GM12878 (cell line): ENCODE measurements at regions not wholly inside any gene's neighbourhood (a gene's known extent, or its start where the extent isn't known, plus 50 kb on each side); places are given as distances from the start of the nearest gene placed in this dataset.

ENCODE experiments used
- ATAC-seq: fragments of 200-7000 bp; cut with Tn5 transposase; 3 replicates; pipeline ENCODE4 v1.9.1; 2020; ENCODE audit warnings: mild to moderate bottlenecking, moderate library complexity
- BruUV-seq: library from RNA; stranded (reverse); fragments of 400-500 nt; replicated peaks from 2 replicates; lab custom pipeline; 2021; lab: Mats Ljungman, UMichigan
- CTCF ChIA-PET: fragments of 300-600 bp; sonication (Branson Sonifier 250); formaldehyde crosslinking; extraction: SDS; loops from one replicate; lab custom pipeline; 2021; ENCODE audit warnings: inconsistent platforms; lab: Yijun Ruan, JAX
- POLR2A ChIA-PET: fragments of 350-600 bp; formaldehyde crosslinking; extraction: SDS; loops from one replicate; lab custom pipeline; 2021; ENCODE audit warnings: inconsistent platforms; lab: Charles Lee
- RAD21 ChIA-PET: fragments of 300-600 bp; sonication (Branson Sonifier 250); formaldehyde crosslinking; loops from one replicate; lab custom pipeline; 2023; ENCODE audit warnings: antibody characterized with exemption; ENCODE audit not compliant: unreplicated experiment; lab: Charles Lee
- SMC1A ChIA-PET: fragments of 300-600 bp; sonication (Branson Sonifier 250); formaldehyde crosslinking; loops from one replicate; lab custom pipeline; 2023; ENCODE audit not compliant: unreplicated experiment, uncharacterized antibody; lab: Charles Lee
- DNase-seq: peaks from one replicate; pipeline ENCODE4 v3.0.0-alpha.2; 2011; ENCODE audit warnings: low read depth, low spot score
- FAIRE-seq: peaks from 3 replicates; lab custom pipeline; 2011; peaks lifted over from hg19 to GRCh38; lab: Jason Lieb, UNC
- H2AFZ ChIP-seq: 2 replicates; pipeline ENCODE4 v1.6.0; 2011; ENCODE audit warnings: low read depth, low read length, control low read depth; ENCODE audit not compliant: control insufficient read depth
- H3K27ac ChIP-seq: 2 replicates; pipeline ENCODE4 v1.5.1; 2011; ENCODE audit warnings: control low read depth; ENCODE audit not compliant: control insufficient read depth, insufficient read depth
- H3K27me3 ChIP-seq, 2 experiments: replicated peaks in 1 of 2; 2 replicates each; pipeline versions ENCODE4 v1.6.0 to v1.6.1; 2011; ENCODE audit warnings: low read length in 1 of 2; ENCODE audit not compliant: control insufficient read depth in 2 of 2, insufficient read depth in 2 of 2
- H3K36me3 ChIP-seq, 2 experiments: 2 replicates each; pipeline ENCODE4 v1.5.1; 2011; ENCODE audit warnings: low read length in 1 of 2; ENCODE audit not compliant: control insufficient read depth in 2 of 2, insufficient read depth in 2 of 2
- H3K4me1 ChIP-seq: 2 replicates; pipeline ENCODE4 v1.6.1; 2011; ENCODE audit warnings: mild to moderate bottlenecking, low read length, moderate library complexity, mixed read lengths; ENCODE audit not compliant: control insufficient read depth, insufficient read depth
- H3K4me2 ChIP-seq: 2 replicates; pipeline ENCODE4 v1.6.0; 2011; ENCODE audit warnings: control low read depth; ENCODE audit not compliant: control insufficient read depth, insufficient read depth
- H3K4me3 ChIP-seq: fragments of 200-600 bp; sonication (generic); 2 replicates; pipeline ENCODE4 v1.5.1; 2016
- H3K79me2 ChIP-seq: 2 replicates; pipeline ENCODE4 v1.6.0; 2011; ENCODE audit warnings: low read length; ENCODE audit not compliant: control insufficient read depth, insufficient read depth
- H3K9ac ChIP-seq: 2 replicates; pipeline ENCODE4 v1.8.0; 2011; ENCODE audit warnings: low read length, control low read depth, mixed read lengths; ENCODE audit not compliant: control insufficient read depth, insufficient read depth
- H3K9me3 ChIP-seq: replicated peaks from 3 replicates; pipeline ENCODE4 v1.5.1; 2011; ENCODE audit warnings: mild to moderate bottlenecking, low read length; ENCODE audit not compliant: control insufficient read depth, insufficient read depth
- H4K20me1 ChIP-seq: 2 replicates; pipeline ENCODE4 v1.6.0; 2011; ENCODE audit not compliant: control insufficient read depth, insufficient read depth
- BCL3 ChIP-seq: IDR thresholded peaks from 2 replicates; pipeline ENCODE4 v1.6.1; 2011; ENCODE audit warnings: borderline replicate concordance, low read depth, mild to moderate bottlenecking, moderate library complexity, low read length; ENCODE audit not compliant: insufficient read depth, poor library complexity, severe bottlenecking
- BRCA1 ChIP-seq: IDR thresholded peaks from 2 replicates; pipeline ENCODE4 v1.6.1; 2011; ENCODE audit warnings: low read depth, low read length, improper control_type of control experiment
- CBX5 ChIP-seq: sonication (generic); IDR thresholded peaks from 2 replicates; pipeline ENCODE4 v1.6.1; 2016; ENCODE audit warnings: low read depth, moderate library complexity, mild to moderate bottlenecking, inconsistent platforms
- IKZF2 ChIP-seq, 2 experiments: fragments of 450-650 bp; IDR thresholded peaks; 2 replicates each; pipeline ENCODE4 v1.6.1; 2017; ENCODE audit warnings: mild to moderate bottlenecking in 2 of 2, moderate library complexity in 2 of 2
- MEF2B ChIP-seq: fragments of 450-650 bp; IDR thresholded peaks from 2 replicates; pipeline ENCODE4 v1.6.1; 2018; ENCODE audit warnings: mild to moderate bottlenecking, moderate library complexity; ENCODE audit not compliant: partially characterized antibody, poor library complexity, severe bottlenecking
- PML ChIP-seq: IDR thresholded peaks from 2 replicates; pipeline ENCODE4 v1.6.1; 2012; ENCODE audit warnings: low read length, inconsistent platforms
- POLR2AphosphoS5 ChIP-seq: IDR thresholded peaks from 2 replicates; pipeline ENCODE4 v1.6.1; 2011; ENCODE audit warnings: mild to moderate bottlenecking, low read length, inconsistent platforms
- RAD21 ChIP-seq: IDR thresholded peaks from 2 replicates; pipeline ENCODE4 v1.6.1; 2011; ENCODE audit warnings: mild to moderate bottlenecking, low read depth, low read length, moderate library complexity; ENCODE audit not compliant: insufficient read depth
- SIN3A ChIP-seq: IDR thresholded peaks from 2 replicates; pipeline ENCODE4 v1.6.1; 2012; ENCODE audit warnings: low read depth, low read length, improper control_type of control experiment
- SRF ChIP-seq, 2 experiments: IDR thresholded peaks; 2 replicates each; pipeline ENCODE4 v1.6.1; 2011; ENCODE audit warnings: low read depth in 2 of 2, low read length in 2 of 2, mild to moderate bottlenecking in 1 of 2, moderate library complexity in 1 of 2
- STAT3 ChIP-seq: IDR thresholded peaks from 2 replicates; pipeline ENCODE4 v1.6.1; 2011; ENCODE audit warnings: low read depth, low read length, improper control_type of control experiment
- TCF3 ChIP-seq: IDR thresholded peaks from 2 replicates; pipeline ENCODE4 v1.6.1; 2012; ENCODE audit warnings: low read depth, mild to moderate bottlenecking, low read length, borderline replicate concordance; ENCODE audit not compliant: insufficient read depth
- WRNIP1 ChIP-seq: IDR thresholded peaks from 2 replicates; pipeline ENCODE4 v1.6.1; 2011; ENCODE audit warnings: low read depth, low read length, improper control_type of control experiment, borderline replicate concordance
- ZBED1 ChIP-seq: IDR thresholded peaks from 2 replicates; pipeline ENCODE4 v1.6.1; 2016; ENCODE audit warnings: borderline replicate concordance
- ZNF217 ChIP-seq: fragments of 450-650 bp; IDR thresholded peaks from 2 replicates; pipeline ENCODE4 v1.6.1; 2017; ENCODE audit warnings: antibody characterized with exemption, mild to moderate bottlenecking
- WGBS: methylation state at CpG from one replicate; pipeline ENCODE4 v1.1.6; 2016; ENCODE audit warnings: low lambda C conversion rate; ENCODE audit not compliant: insufficient replicate concordance, insufficient coverage; ENCODE audit errors: missing lambda C conversion rate; 5-methylcytosine and 5-hydroxymethylcytosine counted together
- in situ Hi-C: fragments of 300-500 bp; cut with MboI; formaldehyde crosslinking; loops from 9 replicates; pipeline ENCODE4 v1.14.3; 2018; ENCODE audit warnings: mixed read lengths
- intact Hi-C: fragments of 100-400 bp; cut with micrococcal nuclease; formaldehyde crosslinking; loops from one replicate; pipeline ENCODE4 v1.14.2; 2022; ENCODE audit not compliant: unreplicated experiment
- TF ChIP-seq, protein P1 (sequence below): IDR thresholded peaks from 2 replicates; pipeline ENCODE4 v1.6.1; 2012; ENCODE audit warnings: mild to moderate bottlenecking, low read depth, low read length
- TF ChIP-seq, protein P2 (sequence below): fragments of 450-650 bp; IDR thresholded peaks from 2 replicates; pipeline ENCODE4 v1.6.1; 2017; ENCODE audit warnings: mild to moderate bottlenecking, moderate library complexity

DNA sequence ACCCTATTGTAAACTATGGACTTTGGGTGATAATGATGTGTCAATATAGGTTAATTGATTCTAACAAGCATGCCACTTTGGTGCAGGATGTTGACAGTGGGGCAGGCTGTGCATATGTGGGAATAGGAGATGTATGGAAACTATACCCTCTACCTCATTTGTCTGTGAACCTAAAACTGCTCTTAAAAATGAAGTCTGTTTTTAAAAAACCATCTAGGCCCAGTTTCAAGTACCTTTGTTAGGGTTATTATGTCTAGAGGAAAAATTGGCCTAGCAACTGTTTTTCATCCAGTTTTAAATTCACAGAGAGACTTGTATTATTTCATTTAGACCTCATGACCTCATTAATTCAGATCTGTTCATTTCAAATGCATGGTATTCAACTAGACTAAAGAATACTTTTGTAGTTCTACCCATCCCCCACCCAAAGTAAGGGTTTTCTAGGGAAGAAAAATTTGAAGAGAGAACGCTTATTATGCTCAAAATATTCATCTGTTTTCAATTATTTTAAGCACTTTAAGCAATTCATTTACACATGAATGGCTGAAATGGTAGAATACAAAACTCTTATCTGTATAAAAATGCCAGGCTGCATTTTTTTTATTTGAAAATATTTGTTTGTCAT is 1781.9 kb upstream of the MIR17HG start:
- WGBS, result 0% methylated on average over 1 of the region's 1 CpG
- H3K9me3 ChIP-seq, result no peaks in the 10 kb centered on the region
- ChIA-PET SMC1A (no interaction called here), POLR2A (no interaction called here), RAD21 (no interaction called here), CTCF (no interaction called here)
- no peak for FAIRE-seq
- no peak for ATAC-seq
- H4K20me1 ChIP-seq, result no peaks in the 10 kb centered on the region
- H3K4me3 ChIP-seq, result no peak overlapping the region
- intact Hi-C loops, result no loop called here
- no peak for DNase-seq
- in situ Hi-C loops, result no loop called here
- no peaks in the 10 kb centered on the region for H3K27me3 ChIP-seq
- no peak overlapping the region for H3K4me2 ChIP-seq
- BruUV-seq, result no TSS peak
- H3K79me2 ChIP-seq, result no peaks in the 10 kb centered on the region
- no peaks in the 10 kb centered on the region for H3K36me3 ChIP-seq
- no peak overlapping the region for H3K9ac ChIP-seq
- H3K27ac ChIP-seq, result no peak overlapping the region
- H2AFZ ChIP-seq, result no peak overlapping the region
- H3K4me1 ChIP-seq, result no peaks in the 10 kb centered on the region
- TF ChIP-seq BRCA1, result no peak
- TF ChIP-seq IKZF2 (IDR thresholded peaks at IDR 0.05), result no peak
- no peak for TF ChIP-seq ZBED1
- TF ChIP-seq RAD21, result no peak
- no peak for TF ChIP-seq SRF (IDR thresholded peaks at IDR 0.05; ENCODE audit: low read depth in 2 of 2, low read length in 2 of 2)
- TF ChIP-seq WRNIP1, result no peak
- TF ChIP-seq STAT3, result no peak
- TF ChIP-seq MEF2B, result no peak
- no peak for TF ChIP-seq PML
- TF ChIP-seq, protein P1, sequence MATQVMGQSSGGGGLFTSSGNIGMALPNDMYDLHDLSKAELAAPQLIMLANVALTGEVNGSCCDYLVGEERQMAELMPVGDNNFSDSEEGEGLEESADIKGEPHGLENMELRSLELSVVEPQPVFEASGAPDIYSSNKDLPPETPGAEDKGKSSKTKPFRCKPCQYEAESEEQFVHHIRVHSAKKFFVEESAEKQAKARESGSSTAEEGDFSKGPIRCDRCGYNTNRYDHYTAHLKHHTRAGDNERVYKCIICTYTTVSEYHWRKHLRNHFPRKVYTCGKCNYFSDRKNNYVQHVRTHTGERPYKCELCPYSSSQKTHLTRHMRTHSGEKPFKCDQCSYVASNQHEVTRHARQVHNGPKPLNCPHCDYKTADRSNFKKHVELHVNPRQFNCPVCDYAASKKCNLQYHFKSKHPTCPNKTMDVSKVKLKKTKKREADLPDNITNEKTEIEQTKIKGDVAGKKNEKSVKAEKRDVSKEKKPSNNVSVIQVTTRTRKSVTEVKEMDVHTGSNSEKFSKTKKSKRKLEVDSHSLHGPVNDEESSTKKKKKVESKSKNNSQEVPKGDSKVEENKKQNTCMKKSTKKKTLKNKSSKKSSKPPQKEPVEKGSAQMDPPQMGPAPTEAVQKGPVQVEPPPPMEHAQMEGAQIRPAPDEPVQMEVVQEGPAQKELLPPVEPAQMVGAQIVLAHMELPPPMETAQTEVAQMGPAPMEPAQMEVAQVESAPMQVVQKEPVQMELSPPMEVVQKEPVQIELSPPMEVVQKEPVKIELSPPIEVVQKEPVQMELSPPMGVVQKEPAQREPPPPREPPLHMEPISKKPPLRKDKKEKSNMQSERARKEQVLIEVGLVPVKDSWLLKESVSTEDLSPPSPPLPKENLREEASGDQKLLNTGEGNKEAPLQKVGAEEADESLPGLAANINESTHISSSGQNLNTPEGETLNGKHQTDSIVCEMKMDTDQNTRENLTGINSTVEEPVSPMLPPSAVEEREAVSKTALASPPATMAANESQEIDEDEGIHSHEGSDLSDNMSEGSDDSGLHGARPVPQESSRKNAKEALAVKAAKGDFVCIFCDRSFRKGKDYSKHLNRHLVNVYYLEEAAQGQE, result no peak
- TF ChIP-seq TCF3, result no peak
- no peak for TF ChIP-seq SIN3A
- no peak for TF ChIP-seq POLR2AphosphoS5
- TF ChIP-seq ZNF217, result no peak
- TF ChIP-seq, protein P2, sequence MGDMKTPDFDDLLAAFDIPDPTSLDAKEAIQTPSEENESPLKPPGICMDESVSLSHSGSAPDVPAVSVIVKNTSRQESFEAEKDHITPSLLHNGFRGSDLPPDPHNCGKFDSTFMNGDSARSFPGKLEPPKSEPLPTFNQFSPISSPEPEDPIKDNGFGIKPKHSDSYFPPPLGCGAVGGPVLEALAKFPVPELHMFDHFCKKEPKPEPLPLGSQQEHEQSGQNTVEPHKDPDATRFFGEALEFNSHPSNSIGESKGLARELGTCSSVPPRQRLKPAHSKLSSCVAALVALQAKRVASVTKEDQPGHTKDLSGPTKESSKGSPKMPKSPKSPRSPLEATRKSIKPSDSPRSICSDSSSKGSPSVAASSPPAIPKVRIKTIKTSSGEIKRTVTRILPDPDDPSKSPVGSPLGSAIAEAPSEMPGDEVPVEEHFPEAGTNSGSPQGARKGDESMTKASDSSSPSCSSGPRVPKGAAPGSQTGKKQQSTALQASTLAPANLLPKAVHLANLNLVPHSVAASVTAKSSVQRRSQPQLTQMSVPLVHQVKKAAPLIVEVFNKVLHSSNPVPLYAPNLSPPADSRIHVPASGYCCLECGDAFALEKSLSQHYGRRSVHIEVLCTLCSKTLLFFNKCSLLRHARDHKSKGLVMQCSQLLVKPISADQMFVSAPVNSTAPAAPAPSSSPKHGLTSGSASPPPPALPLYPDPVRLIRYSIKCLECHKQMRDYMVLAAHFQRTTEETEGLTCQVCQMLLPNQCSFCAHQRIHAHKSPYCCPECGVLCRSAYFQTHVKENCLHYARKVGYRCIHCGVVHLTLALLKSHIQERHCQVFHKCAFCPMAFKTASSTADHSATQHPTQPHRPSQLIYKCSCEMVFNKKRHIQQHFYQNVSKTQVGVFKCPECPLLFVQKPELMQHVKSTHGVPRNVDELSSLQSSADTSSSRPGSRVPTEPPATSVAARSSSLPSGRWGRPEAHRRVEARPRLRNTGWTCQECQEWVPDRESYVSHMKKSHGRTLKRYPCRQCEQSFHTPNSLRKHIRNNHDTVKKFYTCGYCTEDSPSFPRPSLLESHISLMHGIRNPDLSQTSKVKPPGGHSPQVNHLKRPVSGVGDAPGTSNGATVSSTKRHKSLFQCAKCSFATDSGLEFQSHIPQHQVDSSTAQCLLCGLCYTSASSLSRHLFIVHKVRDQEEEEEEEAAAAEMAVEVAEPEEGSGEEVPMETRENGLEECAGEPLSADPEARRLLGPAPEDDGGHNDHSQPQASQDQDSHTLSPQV, result no peak
- TF ChIP-seq BCL3, result no peak
- TF ChIP-seq CBX5, result no peak
